ENCODE measurements at regions not wholly inside any gene's neighbourhood (a gene's known extent, or its start where the extent isn't known, plus 50 kb on each side); places are given as distances from the start of the nearest gene placed in this dataset.
A peak's percentile ranks its signal among the peaks of the same experiment; 100 is the strongest.

DNA sequence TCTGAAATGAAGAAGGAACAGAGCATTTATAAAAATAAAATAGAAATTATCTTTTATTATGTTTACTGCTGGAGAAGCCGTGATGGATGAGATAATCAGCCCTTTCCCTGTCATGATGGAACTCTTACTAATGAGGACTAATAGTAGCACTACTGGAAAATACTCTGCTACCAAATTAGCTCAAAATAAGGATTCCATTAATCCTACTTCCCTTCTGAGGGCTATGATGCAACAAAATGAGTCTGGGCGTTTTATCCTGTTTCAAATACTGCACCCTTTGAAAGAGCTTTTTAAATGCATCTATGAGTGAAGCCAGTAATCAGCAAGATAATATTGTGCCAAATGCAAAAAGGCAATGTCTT, 59.3 kb upstream of the CARMIL1 start:
- 76 to 82% methylated on average over 2 of the region's 2 CpGs for WGBS, 2 donors
- DNase-seq: no peak
- no peaks in the 10 kb centered on the region for H3K9me3 ChIP-seq
- no peaks in the 10 kb centered on the region for H3K36me3 ChIP-seq (ENCODE audit: low read depth, missing control alignments)
- peaks cover 7% of the 10 kb centered on the region for H3K4me1 ChIP-seq
- H3K27ac ChIP-seq: no peak overlapping the region
- intact Hi-C loops (cut with DNase I; ENCODE audit: low total_unique reads): no loop called here
- H3K4me3 ChIP-seq: no peak overlapping the region
- no peak for TF ChIP-seq POLR2A (IDR thresholded peaks at IDR 0.05)
- TF ChIP-seq, protein P1, sequence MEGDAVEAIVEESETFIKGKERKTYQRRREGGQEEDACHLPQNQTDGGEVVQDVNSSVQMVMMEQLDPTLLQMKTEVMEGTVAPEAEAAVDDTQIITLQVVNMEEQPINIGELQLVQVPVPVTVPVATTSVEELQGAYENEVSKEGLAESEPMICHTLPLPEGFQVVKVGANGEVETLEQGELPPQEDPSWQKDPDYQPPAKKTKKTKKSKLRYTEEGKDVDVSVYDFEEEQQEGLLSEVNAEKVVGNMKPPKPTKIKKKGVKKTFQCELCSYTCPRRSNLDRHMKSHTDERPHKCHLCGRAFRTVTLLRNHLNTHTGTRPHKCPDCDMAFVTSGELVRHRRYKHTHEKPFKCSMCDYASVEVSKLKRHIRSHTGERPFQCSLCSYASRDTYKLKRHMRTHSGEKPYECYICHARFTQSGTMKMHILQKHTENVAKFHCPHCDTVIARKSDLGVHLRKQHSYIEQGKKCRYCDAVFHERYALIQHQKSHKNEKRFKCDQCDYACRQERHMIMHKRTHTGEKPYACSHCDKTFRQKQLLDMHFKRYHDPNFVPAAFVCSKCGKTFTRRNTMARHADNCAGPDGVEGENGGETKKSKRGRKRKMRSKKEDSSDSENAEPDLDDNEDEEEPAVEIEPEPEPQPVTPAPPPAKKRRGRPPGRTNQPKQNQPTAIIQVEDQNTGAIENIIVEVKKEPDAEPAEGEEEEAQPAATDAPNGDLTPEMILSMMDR (IDR thresholded peaks at IDR 0.05): no peak
- H3K27me3 ChIP-seq: no peaks in the 10 kb centered on the region

DNA sequence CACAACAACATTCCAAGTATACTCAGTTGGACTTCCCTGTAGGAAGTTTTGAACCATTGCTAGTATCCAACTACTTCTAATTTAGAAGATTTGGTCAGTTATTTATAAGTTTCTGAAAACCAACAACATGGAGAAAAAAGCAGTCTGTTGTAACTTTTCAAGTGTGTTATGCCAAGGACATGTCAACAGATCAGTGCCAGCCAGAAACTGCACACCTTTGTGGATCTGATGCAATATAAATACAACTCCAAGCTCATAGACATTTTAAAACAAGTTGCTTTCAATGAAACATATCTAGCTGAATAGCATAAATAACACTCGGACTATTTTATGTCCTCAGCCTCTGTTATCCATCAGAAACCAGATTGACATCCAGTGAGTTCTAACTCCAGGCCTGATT, 58.3 kb upstream of the CARMIL1 start:
- intact Hi-C loops (cut with DNase I; ENCODE audit: low total_unique reads): no loop called here
- 82 to 86% methylated on average over 1 of the region's 1 CpG for WGBS, 2 donors
- Histone ChIP-seq H3K9me3 (no peaks in the 10 kb centered on the region), H3K27me3 (no peaks in the 10 kb centered on the region), H3K27ac (no peak overlapping the region), H3K4me1 (peaks cover 7% of the 10 kb centered on the region), H3K4me3 (no peak overlapping the region), H3K36me3 (ENCODE audit: low read depth, missing control alignments) (no peaks in the 10 kb centered on the region)
- no peak for DNase-seq
- TF ChIP-seq, protein P1 (IDR thresholded peaks at IDR 0.05): no peak
- TF ChIP-seq POLR2A (IDR thresholded peaks at IDR 0.05): no peak

DNA sequence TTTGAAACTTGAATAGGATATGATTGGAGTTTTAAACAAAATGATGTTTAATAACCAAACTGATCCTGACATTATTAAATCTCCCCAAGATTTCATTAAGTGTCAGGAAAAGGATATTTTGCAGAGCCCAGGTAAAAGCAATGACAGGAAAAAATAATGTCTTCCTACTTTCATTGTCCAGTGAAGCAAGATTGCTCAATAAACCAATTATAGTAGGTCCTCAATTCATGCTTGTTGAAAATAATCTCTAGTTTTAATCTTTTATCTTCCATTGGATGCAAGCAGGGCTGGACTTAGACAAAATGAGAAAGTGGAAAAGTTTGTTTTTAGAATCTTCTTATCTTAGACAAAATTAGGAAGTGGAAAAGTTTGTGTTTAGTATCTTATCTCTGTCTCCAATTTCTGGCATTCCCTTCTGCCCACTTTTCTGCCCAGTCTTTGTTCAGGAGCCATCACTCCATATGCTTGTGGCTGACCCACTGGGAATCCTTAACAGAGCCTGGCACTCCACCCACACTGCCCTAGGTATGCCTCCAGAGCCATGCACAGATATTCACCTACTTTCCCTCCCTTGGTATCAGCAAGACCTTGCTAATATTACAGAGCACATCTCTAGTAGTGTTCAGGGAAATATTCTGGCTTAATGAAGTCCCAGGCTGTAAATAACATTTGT, 57.0 kb upstream of the CARMIL1 start:
- intact Hi-C loops (cut with DNase I; ENCODE audit: low total_unique reads): no loop called here
- H3K4me3 ChIP-seq: no peak overlapping the region
- no peak for DNase-seq
- H3K9me3 ChIP-seq: no peaks in the 10 kb centered on the region
- H3K4me1 ChIP-seq: peaks cover 7% of the 10 kb centered on the region
- H3K36me3 ChIP-seq (ENCODE audit: low read depth, missing control alignments): no peaks in the 10 kb centered on the region
- H3K27me3 ChIP-seq: no peaks in the 10 kb centered on the region
- TF ChIP-seq, protein P1 (IDR thresholded peaks at IDR 0.05): no peak
- no peak for TF ChIP-seq POLR2A (IDR thresholded peaks at IDR 0.05)
- no peak overlapping the region for H3K27ac ChIP-seq

DNA sequence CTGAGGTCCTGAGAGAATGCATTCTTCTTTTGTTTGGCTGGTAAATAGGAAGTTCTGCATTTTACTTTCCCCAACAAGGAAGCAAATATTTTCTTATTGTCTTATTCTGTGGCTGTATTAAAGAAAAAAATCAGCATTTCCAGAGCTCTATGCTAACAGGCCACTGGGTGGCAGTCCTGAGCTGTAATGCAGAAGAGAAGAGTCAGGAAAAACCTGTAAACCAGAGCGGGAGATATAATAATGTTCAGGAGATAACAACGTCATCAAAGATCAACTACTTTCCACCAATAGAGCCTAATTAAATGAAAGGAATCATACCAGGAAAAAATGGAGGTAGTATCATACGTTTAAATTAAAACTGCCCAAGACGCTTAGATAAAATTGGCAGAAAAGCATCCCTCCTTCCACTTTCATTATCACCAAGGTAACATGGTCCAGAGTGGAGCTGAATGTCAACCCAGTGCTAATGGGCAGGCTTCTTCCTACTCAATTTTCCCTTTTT, 55.6 kb upstream of the CARMIL1 start:
- TF ChIP-seq, protein P1 (IDR thresholded peaks at IDR 0.05): peak; percentile 72 to 86 (median 81)
- TF ChIP-seq POLR2A (IDR thresholded peaks at IDR 0.05): no peak
- H3K9me3 ChIP-seq: no peaks in the 10 kb centered on the region
- H3K27me3 ChIP-seq: no peaks in the 10 kb centered on the region
- H3K4me1 ChIP-seq: peaks cover 7% of the 10 kb centered on the region
- H3K27ac ChIP-seq: no peak overlapping the region
- no peaks in the 10 kb centered on the region for H3K36me3 ChIP-seq (ENCODE audit: low read depth, missing control alignments)
- DNase-seq: peak; percentile 67
- 9 to 10% methylated on average over 4 of the region's 4 CpGs for WGBS, 2 donors
- intact Hi-C loops (cut with DNase I; ENCODE audit: low total_unique reads): no loop called here
- H3K4me3 ChIP-seq: no peak overlapping the region

DNA sequence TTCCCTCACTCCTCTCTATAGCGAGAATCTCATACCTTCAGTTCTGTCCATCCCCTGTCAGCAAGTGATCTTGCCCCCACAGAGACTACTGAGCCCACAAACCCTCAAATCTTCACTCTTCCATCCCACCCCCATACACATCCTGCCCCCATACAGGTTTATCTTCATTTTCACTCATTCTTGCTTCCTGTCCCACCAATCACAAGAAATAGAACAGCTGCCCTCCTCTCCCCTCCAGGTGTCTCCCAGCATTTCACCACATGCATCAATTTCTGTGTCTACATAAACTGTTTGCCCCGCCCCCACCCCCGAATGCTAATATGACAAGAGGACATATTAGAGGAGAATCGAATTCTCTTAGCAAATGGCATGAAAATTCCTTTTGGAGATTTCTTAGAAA, 54.9 kb upstream of the CARMIL1 start:
- no peak for DNase-seq
- Histone ChIP-seq H3K4me1 (peaks cover 7% of the 10 kb centered on the region), H3K27ac (no peak overlapping the region), H3K36me3 (ENCODE audit: low read depth, missing control alignments) (no peaks in the 10 kb centered on the region), H3K9me3 (no peaks in the 10 kb centered on the region), H3K4me3 (no peak overlapping the region), H3K27me3 (no peaks in the 10 kb centered on the region)
- WGBS, 2 donors: 82 to 90% methylated on average over 4 of the region's 4 CpGs
- intact Hi-C loops (cut with DNase I; ENCODE audit: low total_unique reads): no loop called here
- TF ChIP-seq POLR2A (IDR thresholded peaks at IDR 0.05): no peak
- TF ChIP-seq, protein P1 (IDR thresholded peaks at IDR 0.05): no peak
